NCI-H1417 treated with DMSO at 0.1 percent for 48 hours (cell line): ENCODE measurements at regions not wholly inside any gene's neighbourhood (a gene's known extent, or its start where the extent isn't known, plus 50 kb on each side); places are given as distances from the start of the nearest gene placed in this dataset.

ENCODE experiments used
- DNase-seq: peaks from one replicate; lab custom pipeline; 2025; lab: John Stamatoyannopoulos, UW

GRCh38 chr15:96672629-96673028 lies 342.1 kb downstream of the NR2F2 start:
- no peak for DNase-seq

GRCh38 chr15:96678386-96678785 lies 347.9 kb downstream of the NR2F2 start:
- no peak for DNase-seq

- no peak for DNase-seq
These were observed 357.0 kb downstream of the NR2F2 start for GRCh38 chr15:96687388-96688107.

- no peak for DNase-seq
These were observed 360.2 kb downstream of the NR2F2 start for GRCh38 chr15:96690733-96691132.

GRCh38 chr15:96692826-96693225 lies 362.3 kb downstream of the NR2F2 start:
- DNase-seq: peak; percentile 38

GRCh38 chr15:96693515-96693914 lies 363.0 kb downstream of the NR2F2 start:
- DNase-seq: no peak

- no peak for DNase-seq
These were observed 363.6 kb downstream of the NR2F2 start for GRCh38 chr15:96693990-96694517.

GRCh38 chr15:96695426-96695825 lies 364.9 kb downstream of the NR2F2 start:
- no peak for DNase-seq

- peak; percentile 82 for DNase-seq
These were observed 369.4 kb downstream of the NR2F2 start for GRCh38 chr15:96699871-96700401.

GRCh38 chr15:96700555-96700954 lies 370.1 kb downstream of the NR2F2 start:
- no peak for DNase-seq

GRCh38 chr15:96701443-96701842 lies 370.9 kb downstream of the NR2F2 start:
- DNase-seq: no peak

GRCh38 chr15:96701877-96702276 lies 371.4 kb downstream of the NR2F2 start:
- no peak for DNase-seq

GRCh38 chr15:96702589-96702988 lies 372.1 kb downstream of the NR2F2 start:
- no peak for DNase-seq

- DNase-seq: no peak
These were observed 372.6 kb downstream of the NR2F2 start for GRCh38 chr15:96703091-96703490.

GRCh38 chr15:96703794-96704550 lies 373.5 kb downstream of the NR2F2 start:
- DNase-seq: no peak

- DNase-seq: no peak
These were observed 385.6 kb downstream of the NR2F2 start for GRCh38 chr15:96716075-96716474.

- no peak for DNase-seq
These were observed 386.0 kb downstream of the NR2F2 start for GRCh38 chr15:96716478-96716877.

GRCh38 chr15:96720251-96720650 lies 389.8 kb downstream of the NR2F2 start:
- DNase-seq: no peak

GRCh38 chr15:96720656-96721055 lies 390.2 kb downstream of the NR2F2 start:
- DNase-seq: no peak

- no peak for DNase-seq
These were observed 398.1 kb downstream of the NR2F2 start for GRCh38 chr15:96728591-96728990.

GRCh38 chr15:96732704-96733103 lies 402.2 kb downstream of the NR2F2 start:
- DNase-seq: no peak

- DNase-seq: no peak
These were observed 403.2 kb downstream of the NR2F2 start for GRCh38 chr15:96733721-96734120.

- DNase-seq: no peak
These were observed 405.2 kb downstream of the NR2F2 start for GRCh38 chr15:96735632-96736240.
